CD14-positive monocyte (primary cell): ENCODE measurements at regions not wholly inside any gene's neighbourhood (a gene's known extent, or its start where the extent isn't known, plus 50 kb on each side); places are given as distances from the start of the nearest gene placed in this dataset.

Source experiments
- DNase-seq, 3 donors: peaks; one replicate each; pipeline ENCODE4 v3.0.0-alpha.2; 2011 to 2022
- H2AFZ ChIP-seq: 2 replicates; pipeline ENCODE4 v1.6.0; 2012; ENCODE audit warnings: mild to moderate bottlenecking, low read depth, low read length, inconsistent platforms; ENCODE audit not compliant: insufficient read depth, poor library complexity, severe bottlenecking
- H3K27ac ChIP-seq, 2 donors: 1 replicate in 1 of 2; 2 replicates in 1 of 2; pipeline ENCODE4 v1.5.1; 2012 to 2013; ENCODE audit warnings: low read length in 2 of 2, control low read depth in 1 of 2, inconsistent platforms in 1 of 2, low read depth in 1 of 2, mild to moderate bottlenecking in 1 of 2
- H3K27me3 ChIP-seq, 2 donors: one replicate each; pipeline versions ENCODE4 v1.6.0 to v1.6.1; 2011 to 2013; ENCODE audit warnings: low read length in 2 of 2; ENCODE audit not compliant: control insufficient read depth in 2 of 2, insufficient read depth in 2 of 2
- H3K36me3 ChIP-seq, 2 donors: replicated peaks in 1 of 2; 1 replicate in 1 of 2; 2 replicates in 1 of 2; pipeline versions ENCODE4 v1.5.1 to v1.6.1; 2012 to 2013; ENCODE audit warnings: low read length in 2 of 2, control low read depth in 1 of 2, inconsistent platforms in 1 of 2, mild to moderate bottlenecking in 1 of 2; ENCODE audit not compliant: insufficient read depth in 2 of 2, control insufficient read depth in 1 of 2
- H3K4me1 ChIP-seq, 2 donors: 1 replicate in 1 of 2; 2 replicates in 1 of 2; pipeline versions ENCODE4 v1.5.1 to v1.6.1; 2012 to 2013; ENCODE audit warnings: low read length in 2 of 2, control low read depth in 1 of 2, inconsistent platforms in 1 of 2, mild to moderate bottlenecking in 1 of 2, moderate library complexity in 1 of 2; ENCODE audit not compliant: insufficient read depth in 2 of 2, control insufficient read depth in 1 of 2
- H3K4me2 ChIP-seq: replicated peaks from 2 replicates; pipeline ENCODE3; 2012; ENCODE audit warnings: low read length, moderate library complexity, mild to moderate bottlenecking; ENCODE audit not compliant: poor library complexity, severe bottlenecking; ENCODE audit errors: extremely low read depth
- H3K4me3 ChIP-seq, 3 experiments: fragments of 200-600 bp in 1 of 3; sonication (generic) in 1 of 3; replicated peaks in 1 of 3; 1 replicate in 2 of 3; 2 replicates in 1 of 3; pipeline ENCODE4 v1.5.1; 2011 to 2013; ENCODE audit warnings: low read length in 3 of 3, mild to moderate bottlenecking in 3 of 3, control low read depth in 2 of 3, low read depth in 2 of 3, inconsistent platforms in 1 of 3, moderate library complexity in 1 of 3
- H3K79me2 ChIP-seq: 2 replicates; pipeline ENCODE4 v1.6.0; 2012; ENCODE audit warnings: mild to moderate bottlenecking, control low read depth, inconsistent platforms, low read length, moderate library complexity; ENCODE audit not compliant: insufficient read depth
- H3K9ac ChIP-seq: 2 replicates; pipeline ENCODE4 v1.6.0; 2017; ENCODE audit warnings: low read length, mild to moderate bottlenecking; ENCODE audit not compliant: insufficient read depth, poor library complexity, severe bottlenecking
- H3K9me3 ChIP-seq, 2 donors: replicated peaks in 1 of 2; 1 replicate in 1 of 2; 2 replicates in 1 of 2; pipeline versions ENCODE4 v1.5.1 to v1.6.1; 2012 to 2013; ENCODE audit warnings: low read length in 2 of 2, control low read depth in 1 of 2; ENCODE audit not compliant: control insufficient read depth in 1 of 2, insufficient read depth in 1 of 2
- H4K20me1 ChIP-seq: 2 replicates; pipeline ENCODE4 v1.6.0; 2012; ENCODE audit warnings: mild to moderate bottlenecking, low read length, control low read depth, moderate library complexity; ENCODE audit not compliant: insufficient read depth
- H3K27ac Mint-ChIP-seq, 7 donors: one replicate each; pipeline ENCODE4 v1.8.0; 2020; ENCODE audit warnings: mild to moderate bottlenecking in 7 of 7, mixed read lengths in 7 of 7, moderate library complexity in 6 of 7, inconsistent platforms in 2 of 7
- H3K27me3 Mint-ChIP-seq, 3 donors: one replicate each; pipeline ENCODE4 v1.8.0; 2021 to 2022; ENCODE audit warnings: low read depth in 3 of 3, mild to moderate bottlenecking in 3 of 3, mixed read lengths in 3 of 3, moderate library complexity in 3 of 3, inconsistent platforms in 1 of 3
- H3K36me3 Mint-ChIP-seq, 2 donors: one replicate each; pipeline ENCODE4 v1.8.0; 2020; ENCODE audit warnings: mixed read lengths in 2 of 2, inconsistent platforms in 1 of 2, mild to moderate bottlenecking in 1 of 2
- H3K4me1 Mint-ChIP-seq: one replicate; pipeline ENCODE4 v1.8.0; 2020; ENCODE audit warnings: mild to moderate bottlenecking, mixed read lengths
- H3K4me3 Mint-ChIP-seq, 2 donors: one replicate each; pipeline ENCODE4 v1.8.0; 2020; ENCODE audit warnings: mild to moderate bottlenecking in 2 of 2, mixed read lengths in 2 of 2, moderate library complexity in 1 of 2
- H3K9me3 Mint-ChIP-seq, 7 donors: one replicate each; pipeline ENCODE4 v1.8.0; 2020 to 2022; ENCODE audit warnings: mixed read lengths in 7 of 7, mild to moderate bottlenecking in 6 of 7, moderate library complexity in 6 of 7, inconsistent platforms in 2 of 7
- WGBS: methylation state at CpG from one replicate; pipeline ENCODE4 v1.1.5; 2013; ENCODE audit warnings: missing lambda C conversion rate; ENCODE audit not compliant: insufficient coverage; 5-methylcytosine and 5-hydroxymethylcytosine counted together
- intact Hi-C, 2 donors: fragments of 100-400 bp; cut with micrococcal nuclease; formaldehyde crosslinking; loops; one replicate each; pipeline versions ENCODE4 v1.15.0 to v1.15.1; 2023
- TF ChIP-seq, protein P1 (sequence below): fragments of 200-600 bp; IDR thresholded peaks from one replicate; pipeline ENCODE4 v1.8.0; 2022; ENCODE audit warnings: antibody characterized with exemption, mild to moderate bottlenecking

DNA sequence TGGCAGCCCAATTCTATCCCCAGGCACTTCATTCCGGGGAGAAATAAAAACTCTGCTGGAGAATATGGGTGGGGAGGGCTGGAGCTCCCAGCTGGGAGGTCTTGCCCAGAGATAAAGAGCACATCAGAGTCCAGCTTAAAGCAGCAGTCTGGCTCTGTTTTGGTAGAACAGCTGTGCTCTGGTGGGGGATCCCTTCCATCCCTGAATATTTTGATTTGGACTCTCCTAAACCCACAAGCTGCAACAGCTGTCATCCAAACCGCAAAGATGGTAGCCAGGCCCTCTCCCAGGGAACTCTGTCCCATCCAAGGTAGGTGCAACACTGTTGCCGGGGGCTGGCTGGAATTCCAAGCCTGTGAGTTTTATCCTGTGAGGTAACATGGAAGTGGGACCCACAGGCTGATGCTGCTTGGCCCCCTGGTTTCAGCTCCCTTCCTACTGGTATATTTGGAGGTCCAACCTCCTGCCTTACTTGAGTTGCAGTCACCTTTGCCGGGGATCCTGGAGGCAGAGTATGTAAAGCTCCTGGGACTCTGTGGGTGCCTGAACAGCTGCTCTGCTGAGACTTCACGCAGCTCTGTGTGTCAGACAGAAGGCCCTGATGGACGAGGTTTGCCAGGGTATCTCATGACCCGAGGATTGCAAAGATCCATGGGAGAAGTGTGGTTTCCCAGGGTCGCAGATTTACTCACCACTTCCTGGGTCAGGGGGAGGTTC lies 203.5 kb upstream of the ITM2A start:
- Mint-ChIP-seq H3K27ac (no peak overlapping the region), H3K36me3 (no peaks in the 10 kb centered on the region), H3K27me3 (no peaks in the 10 kb centered on the region), H3K4me3 (no peak overlapping the region), H3K9me3 (peaks cover 2 to 15% (median 7%) of the 10 kb centered on the region in 7 donors), H3K4me1 (no peaks in the 10 kb centered on the region)
- Histone ChIP-seq H3K4me3 (no peak overlapping the region), H3K4me2 (no peak overlapping the region), H3K4me1 (no peaks in the 10 kb centered on the region), H3K36me3 (no peaks in the 10 kb centered on the region), H3K27ac (no peak overlapping the region), H4K20me1 (no peaks in the 10 kb centered on the region), H3K9me3 (peaks cover 7 to 16% of the 10 kb centered on the region in 2 donors), H2AFZ (no peak overlapping the region), H3K79me2 (no peaks in the 10 kb centered on the region), H3K9ac (no peak overlapping the region), H3K27me3 (no peaks in the 10 kb centered on the region)
- intact Hi-C loops = no loop called here
- no peak for DNase-seq
- TF ChIP-seq, protein P1, sequence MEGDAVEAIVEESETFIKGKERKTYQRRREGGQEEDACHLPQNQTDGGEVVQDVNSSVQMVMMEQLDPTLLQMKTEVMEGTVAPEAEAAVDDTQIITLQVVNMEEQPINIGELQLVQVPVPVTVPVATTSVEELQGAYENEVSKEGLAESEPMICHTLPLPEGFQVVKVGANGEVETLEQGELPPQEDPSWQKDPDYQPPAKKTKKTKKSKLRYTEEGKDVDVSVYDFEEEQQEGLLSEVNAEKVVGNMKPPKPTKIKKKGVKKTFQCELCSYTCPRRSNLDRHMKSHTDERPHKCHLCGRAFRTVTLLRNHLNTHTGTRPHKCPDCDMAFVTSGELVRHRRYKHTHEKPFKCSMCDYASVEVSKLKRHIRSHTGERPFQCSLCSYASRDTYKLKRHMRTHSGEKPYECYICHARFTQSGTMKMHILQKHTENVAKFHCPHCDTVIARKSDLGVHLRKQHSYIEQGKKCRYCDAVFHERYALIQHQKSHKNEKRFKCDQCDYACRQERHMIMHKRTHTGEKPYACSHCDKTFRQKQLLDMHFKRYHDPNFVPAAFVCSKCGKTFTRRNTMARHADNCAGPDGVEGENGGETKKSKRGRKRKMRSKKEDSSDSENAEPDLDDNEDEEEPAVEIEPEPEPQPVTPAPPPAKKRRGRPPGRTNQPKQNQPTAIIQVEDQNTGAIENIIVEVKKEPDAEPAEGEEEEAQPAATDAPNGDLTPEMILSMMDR = no peak
- no CpG with 5 or more reads among the region's 8 CpGs for WGBS

DNA sequence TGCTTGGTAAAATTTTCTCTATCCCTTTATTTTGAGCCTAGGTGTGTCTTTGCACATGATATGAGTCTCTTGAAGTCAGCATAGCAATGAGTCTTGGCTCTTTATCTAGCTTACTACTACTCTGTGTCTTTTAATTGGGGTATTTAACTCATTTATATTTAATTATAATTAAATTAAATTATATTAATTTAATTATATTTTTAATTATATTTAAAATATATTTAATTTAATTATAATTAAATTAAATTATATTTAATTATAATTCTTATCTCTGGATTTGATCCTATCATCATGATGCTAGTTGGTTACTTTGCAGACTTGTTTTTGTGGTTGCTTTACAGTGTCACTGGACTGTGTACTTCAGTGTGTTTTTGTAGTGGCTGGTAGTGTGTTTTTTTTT lies 201.2 kb upstream of the ITM2A start:
- Histone ChIP-seq H3K4me3 (no peak overlapping the region), H3K27ac (no peak overlapping the region), H3K9ac (no peak overlapping the region), H3K4me2 (no peak overlapping the region), H2AFZ (no peak overlapping the region), H3K4me1 (no peaks in the 10 kb centered on the region), H3K27me3 (no peaks in the 10 kb centered on the region), H3K9me3 (peaks cover 7 to 16% of the 10 kb centered on the region in 2 donors), H3K36me3 (no peaks in the 10 kb centered on the region), H4K20me1 (no peaks in the 10 kb centered on the region), H3K79me2 (no peaks in the 10 kb centered on the region)
- no peak for DNase-seq
- no peaks in the 10 kb centered on the region for H3K4me1 Mint-ChIP-seq
- H3K9me3 Mint-ChIP-seq = peaks cover 2 to 15% (median 7%) of the 10 kb centered on the region in 7 donors
- no peaks in the 10 kb centered on the region for H3K36me3 Mint-ChIP-seq
- TF ChIP-seq, protein P1 = no peak
- H3K27me3 Mint-ChIP-seq = no peaks in the 10 kb centered on the region
- no peak overlapping the region for H3K4me3 Mint-ChIP-seq
- H3K27ac Mint-ChIP-seq = no peak overlapping the region
- intact Hi-C loops = no loop called here
